Tibial nerve (tissue), 4 donors: ENCODE measurements at regions not wholly inside any gene's neighbourhood (a gene's known extent, or its start where the extent isn't known, plus 50 kb on each side); places are given as distances from the start of the nearest gene placed in this dataset.

ENCODE experiments used
- DNase-seq, 2 donors: peaks; one replicate each; pipeline ENCODE4 v3.0.0-alpha.2; 2019; ENCODE audit warnings: low spot score in 2 of 2
- H3K27ac ChIP-seq, 4 donors: fragments of 200-600 bp; sonication (generic) in 3 of 4; one replicate each; pipeline ENCODE4 v1.5.1; 2017 to 2019; ENCODE audit warnings: mild to moderate bottlenecking in 1 of 4
- H3K27me3 ChIP-seq, 2 donors: fragments of 200-600 bp; sonication (generic) in 1 of 2; one replicate each; pipeline versions ENCODE4 v1.5.1 to v1.6.0; 2017 to 2019
- H3K36me3 ChIP-seq, 3 donors: fragments of 200-600 bp; sonication (generic); one replicate each; pipeline ENCODE4 v1.5.1; 2018 to 2019
- H3K4me1 ChIP-seq, 4 donors: fragments of 200-600 bp; sonication (generic) in 3 of 4; one replicate each; pipeline ENCODE4 v1.5.1; 2017 to 2019
- H3K4me3 ChIP-seq, 4 donors: fragments of 200-600 bp; sonication (generic) in 3 of 4; one replicate each; pipeline ENCODE4 v1.5.1; 2017 to 2019; ENCODE audit warnings: mild to moderate bottlenecking in 1 of 4, moderate library complexity in 1 of 4
- H3K9me3 ChIP-seq, 4 donors: fragments of 200-600 bp; sonication (generic) in 3 of 4; one replicate each; pipeline ENCODE4 v1.5.1; 2017 to 2019
- EP300 ChIP-seq, 2 donors: sonication (generic); formaldehyde crosslinking; IDR thresholded peaks; one replicate each; pipeline ENCODE4 v1.6.1; 2017; ENCODE audit warnings: antibody characterized with exemption in 2 of 2, mild to moderate bottlenecking in 1 of 2
- POLR2A ChIP-seq, 2 donors: fragments of 450-650 bp; IDR thresholded peaks; one replicate each; pipeline ENCODE4 v1.6.1; 2017; ENCODE audit warnings: antibody characterized with exemption in 2 of 2, mild to moderate bottlenecking in 2 of 2, moderate library complexity in 2 of 2
- WGBS, 2 donors: methylation state at CpG; one replicate each; pipeline ENCODE4 v1.1.5; 2018; 5-methylcytosine and 5-hydroxymethylcytosine counted together
- TF ChIP-seq, protein P1 (sequence below), 5 experiments: fragments of 200-600 bp in 3 of 5; fragments of 450-650 bp in 2 of 5; sonication (generic) in 3 of 5; IDR thresholded peaks; one replicate each; pipeline ENCODE4 v1.5.1; 2016 to 2019; ENCODE audit warnings: antibody characterized with exemption in 5 of 5, mild to moderate bottlenecking in 3 of 5, moderate library complexity in 2 of 5

GRCh38 chr6:130603391-130603790 is 223.8 kb upstream of the SMLR1 start:
- WGBS, 2 donors = 96 to 100% methylated on average over 3 of the region's 3 CpGs
- H3K4me3 ChIP-seq = no peak overlapping the region
- no peaks in the 10 kb centered on the region for H3K27me3 ChIP-seq
- no peak overlapping the region for H3K27ac ChIP-seq
- no peaks in the 10 kb centered on the region for H3K9me3 ChIP-seq
- DNase-seq = no peak
- no peaks in the 10 kb centered on the region for H3K36me3 ChIP-seq
- H3K4me1 ChIP-seq = no peaks in the 10 kb centered on the region
- TF ChIP-seq, protein P1, sequence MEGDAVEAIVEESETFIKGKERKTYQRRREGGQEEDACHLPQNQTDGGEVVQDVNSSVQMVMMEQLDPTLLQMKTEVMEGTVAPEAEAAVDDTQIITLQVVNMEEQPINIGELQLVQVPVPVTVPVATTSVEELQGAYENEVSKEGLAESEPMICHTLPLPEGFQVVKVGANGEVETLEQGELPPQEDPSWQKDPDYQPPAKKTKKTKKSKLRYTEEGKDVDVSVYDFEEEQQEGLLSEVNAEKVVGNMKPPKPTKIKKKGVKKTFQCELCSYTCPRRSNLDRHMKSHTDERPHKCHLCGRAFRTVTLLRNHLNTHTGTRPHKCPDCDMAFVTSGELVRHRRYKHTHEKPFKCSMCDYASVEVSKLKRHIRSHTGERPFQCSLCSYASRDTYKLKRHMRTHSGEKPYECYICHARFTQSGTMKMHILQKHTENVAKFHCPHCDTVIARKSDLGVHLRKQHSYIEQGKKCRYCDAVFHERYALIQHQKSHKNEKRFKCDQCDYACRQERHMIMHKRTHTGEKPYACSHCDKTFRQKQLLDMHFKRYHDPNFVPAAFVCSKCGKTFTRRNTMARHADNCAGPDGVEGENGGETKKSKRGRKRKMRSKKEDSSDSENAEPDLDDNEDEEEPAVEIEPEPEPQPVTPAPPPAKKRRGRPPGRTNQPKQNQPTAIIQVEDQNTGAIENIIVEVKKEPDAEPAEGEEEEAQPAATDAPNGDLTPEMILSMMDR (IDR thresholded peaks at IDR 0.05) = no peak
- no peak for TF ChIP-seq POLR2A (IDR thresholded peaks at IDR 0.05)
- no peak for TF ChIP-seq EP300 (IDR thresholded peaks at IDR 0.05)

DNA sequence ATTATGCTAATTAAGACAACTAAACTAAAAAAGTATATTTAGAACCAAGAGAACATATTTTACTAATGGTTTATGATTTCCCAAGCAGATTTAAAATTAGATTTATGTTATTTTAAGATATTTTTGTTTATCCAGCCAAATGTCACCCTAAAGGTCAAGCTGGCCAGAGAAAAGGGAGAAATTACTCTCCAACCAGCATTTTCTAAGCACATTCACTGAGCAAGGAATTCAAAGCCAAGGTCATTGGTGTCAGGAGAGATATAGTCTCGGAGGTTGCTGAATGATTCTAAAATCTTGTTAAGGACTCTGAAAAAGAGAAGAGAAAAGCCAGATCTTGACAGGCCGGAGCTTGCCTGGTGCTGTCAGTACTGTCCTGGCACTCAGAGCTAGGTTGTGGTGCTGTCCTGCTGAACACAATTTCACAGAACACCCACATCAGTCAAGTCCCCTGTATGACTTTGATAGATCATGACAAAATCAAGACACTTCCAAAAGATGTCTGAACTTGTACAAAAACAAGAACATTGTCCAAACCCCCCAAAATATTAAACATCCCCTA is 222.3 kb upstream of the SMLR1 start:
- TF ChIP-seq POLR2A (IDR thresholded peaks at IDR 0.05) = no peak
- TF ChIP-seq, protein P1 (IDR thresholded peaks at IDR 0.05) = no peak
- Histone ChIP-seq H3K9me3 (no peaks in the 10 kb centered on the region), H3K4me3 (no peak overlapping the region), H3K36me3 (no peaks in the 10 kb centered on the region), H3K27ac (peak overlapping the region in 1 of 4 donors; percentile 20), H3K27me3 (no peaks in the 10 kb centered on the region), H3K4me1 (no peaks in the 10 kb centered on the region)
- no peak for DNase-seq
- WGBS, 2 donors = 27 to 32% methylated on average over 2 of the region's 2 CpGs

DNA sequence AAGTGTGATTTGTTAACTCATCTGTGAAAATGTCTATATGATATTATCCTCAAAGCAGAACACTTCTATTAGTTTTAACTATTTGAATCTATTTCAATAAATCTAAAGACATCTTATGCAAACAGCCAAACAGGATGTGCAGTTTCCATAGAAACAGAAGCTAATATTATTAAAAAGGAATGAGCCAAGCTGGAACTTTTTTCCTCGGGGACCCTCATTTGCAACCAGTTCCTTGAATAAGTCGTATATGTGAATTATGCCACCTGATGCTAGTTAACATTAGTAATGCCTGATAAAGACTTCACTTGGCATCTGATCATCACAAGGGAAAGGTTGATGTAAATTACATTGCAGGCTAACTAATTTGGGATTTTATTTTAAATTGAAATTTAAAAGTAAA is 216.9 kb upstream of the SMLR1 start:
- no peak for TF ChIP-seq POLR2A (IDR thresholded peaks at IDR 0.05)
- TF ChIP-seq, protein P1 (IDR thresholded peaks at IDR 0.05) = no peak
- TF ChIP-seq EP300 (IDR thresholded peaks at IDR 0.05) = no peak
- no peaks in the 10 kb centered on the region for H3K27me3 ChIP-seq
- no peak for DNase-seq
- no peaks in the 10 kb centered on the region for H3K9me3 ChIP-seq
- no peaks in the 10 kb centered on the region for H3K36me3 ChIP-seq
- no peak overlapping the region for H3K27ac ChIP-seq
- H3K4me3 ChIP-seq = no peak overlapping the region
- no peaks in the 10 kb centered on the region for H3K4me1 ChIP-seq
- WGBS, 2 donors = 27 to 61% methylated on average over 2 of the region's 2 CpGs

DNA sequence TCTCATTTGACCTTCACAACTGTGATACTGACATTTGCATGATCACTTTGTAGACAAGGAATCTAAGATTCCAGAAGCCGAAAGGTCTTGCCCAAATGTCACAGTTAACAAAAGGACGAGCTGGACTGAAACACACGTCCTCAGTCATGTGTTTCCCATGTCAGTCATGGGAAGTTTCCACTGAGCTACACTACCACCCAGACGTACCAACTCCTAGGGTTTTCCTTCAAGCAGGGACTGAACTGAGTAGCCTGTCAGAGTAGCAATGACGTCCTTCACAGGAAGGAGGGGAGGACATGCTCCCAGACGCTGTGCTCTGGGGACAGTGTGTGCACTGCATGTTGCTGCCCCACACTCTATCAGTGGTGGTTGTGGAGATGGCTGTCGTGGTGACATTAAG is 215.8 kb upstream of the SMLR1 start:
- no peak for TF ChIP-seq POLR2A (IDR thresholded peaks at IDR 0.05)
- TF ChIP-seq, protein P1 (IDR thresholded peaks at IDR 0.05) = no peak
- TF ChIP-seq EP300 (IDR thresholded peaks at IDR 0.05) = no peak
- Histone ChIP-seq H3K27me3 (no peaks in the 10 kb centered on the region), H3K4me3 (no peak overlapping the region), H3K9me3 (no peaks in the 10 kb centered on the region), H3K4me1 (no peaks in the 10 kb centered on the region), H3K36me3 (no peaks in the 10 kb centered on the region), H3K27ac (no peak overlapping the region)
- DNase-seq = no peak
- WGBS, 2 donors = 69% methylated on average over 7 of the region's 7 CpGs

DNA sequence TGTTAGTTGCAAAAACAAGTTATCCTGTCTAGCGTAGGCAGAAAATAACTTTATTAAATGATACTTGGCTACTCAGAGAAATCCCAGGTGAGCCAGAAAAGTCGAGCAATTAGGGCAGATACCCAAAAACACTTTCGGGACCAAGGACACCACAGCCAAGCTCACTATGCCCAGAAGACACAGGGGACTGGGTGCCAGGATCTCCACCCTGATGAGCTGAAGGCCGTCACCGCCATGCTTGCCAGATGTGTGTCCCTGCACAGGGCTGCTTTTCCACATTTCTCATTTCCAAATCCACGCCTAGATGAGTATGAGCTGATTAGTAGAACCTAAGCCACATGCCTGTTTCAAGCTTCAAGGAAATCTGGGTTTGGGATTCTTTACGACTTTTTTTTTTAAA is 214.0 kb upstream of the SMLR1 start:
- WGBS, 2 donors = 87 to 94% methylated on average over 7 of the region's 7 CpGs
- Histone ChIP-seq H3K4me1 (no peaks in the 10 kb centered on the region), H3K4me3 (no peak overlapping the region), H3K36me3 (no peaks in the 10 kb centered on the region), H3K27me3 (no peaks in the 10 kb centered on the region), H3K27ac (no peak overlapping the region), H3K9me3 (no peaks in the 10 kb centered on the region)
- TF ChIP-seq, protein P1 (IDR thresholded peaks at IDR 0.05) = no peak
- TF ChIP-seq POLR2A (IDR thresholded peaks at IDR 0.05) = no peak
- TF ChIP-seq EP300 (IDR thresholded peaks at IDR 0.05) = no peak
- DNase-seq = no peak
